T-helper 17 cell (primary cell): ENCODE measurements at regions not wholly inside any gene's neighbourhood (a gene's known extent, or its start where the extent isn't known, plus 50 kb on each side); places are given as distances from the start of the nearest gene placed in this dataset.
A peak's percentile ranks its signal among the peaks of the same experiment; 100 is the strongest.

Experiments used
- ATAC-seq: fragments of 150-1000 bp; cut with Tn5 transposase; 2 replicates; pipeline ENCODE4 v1.10.0; 2021; ENCODE audit warnings: mild to moderate bottlenecking, moderate library complexity
- DNase-seq, 3 donors: peaks; one replicate each; pipeline versions ENCODE4 v3.0.0 to v3.0.0-alpha.2; 2020 to 2021
- H3K9me3 ChIP-seq: one replicate; pipeline ENCODE4 v1.7.0; 2013; ENCODE audit warnings: low read length, mild to moderate bottlenecking; ENCODE audit not compliant: control insufficient read depth, poor library complexity, severe bottlenecking
- H3K27ac Mint-ChIP-seq: one replicate; pipeline ENCODE4 v1.8.0; 2022; ENCODE audit warnings: mild to moderate bottlenecking, moderate library complexity, mixed read lengths
- H3K27me3 Mint-ChIP-seq: one replicate; pipeline ENCODE4 v1.8.0; 2022; ENCODE audit warnings: mixed read lengths
- H3K36me3 Mint-ChIP-seq: one replicate; pipeline ENCODE4 v1.8.0; 2022; ENCODE audit warnings: low read depth, mixed read lengths
- H3K4me1 Mint-ChIP-seq: one replicate; pipeline ENCODE4 v1.8.0; 2022; ENCODE audit warnings: mild to moderate bottlenecking, mixed read lengths
- H3K4me3 Mint-ChIP-seq: one replicate; pipeline ENCODE4 v1.8.0; 2022; ENCODE audit warnings: mild to moderate bottlenecking, moderate library complexity, mixed read lengths

- peaks cover 10% of the 10 kb centered on the region for H3K36me3 Mint-ChIP-seq
- H3K27ac Mint-ChIP-seq, result no peak overlapping the region
- peaks cover 72% of the 10 kb centered on the region for H3K27me3 Mint-ChIP-seq
- peaks cover 16% of the 10 kb centered on the region for H3K4me1 Mint-ChIP-seq
- H3K9me3 ChIP-seq, result no peaks in the 10 kb centered on the region
- H3K4me3 Mint-ChIP-seq, result no peak overlapping the region
- no peak for DNase-seq
- no peak for ATAC-seq
Observed at GRCh38 chr2:236505648-236506047, 64.0 kb upstream of the ACKR3 start.

GRCh38 chr2:236507393-236508085, 62.1 kb upstream of the ACKR3 start:
- H3K9me3 ChIP-seq, result no peaks in the 10 kb centered on the region
- Mint-ChIP-seq H3K27me3 (peaks cover 56% of the 10 kb centered on the region), H3K36me3 (peaks cover 10% of the 10 kb centered on the region), H3K4me3 (peak overlapping the region; percentile 82), H3K4me1 (peaks cover 14% of the 10 kb centered on the region), H3K27ac (peak overlapping the region; percentile 78)
- ATAC-seq (peak; percentile 63), DNase-seq (peak; percentile 18 to 24 (median 20))

GRCh38 chr2:236508466-236508865, 61.2 kb upstream of the ACKR3 start:
- H3K9me3 ChIP-seq, result no peaks in the 10 kb centered on the region
- ATAC-seq (no peak), DNase-seq (no peak)
- Mint-ChIP-seq H3K36me3 (peaks cover 10% of the 10 kb centered on the region), H3K4me3 (peak overlapping the region; percentile 78), H3K27me3 (peaks cover 54% of the 10 kb centered on the region), H3K4me1 (peaks cover 14% of the 10 kb centered on the region), H3K27ac (peak overlapping the region; percentile 68)

- no peak for DNase-seq
- ATAC-seq, result peak; percentile 21
- H3K9me3 ChIP-seq, result no peaks in the 10 kb centered on the region
- H3K4me1 Mint-ChIP-seq, result peaks cover 14% of the 10 kb centered on the region
- no peak overlapping the region for H3K4me3 Mint-ChIP-seq
- peaks cover 38% of the 10 kb centered on the region for H3K27me3 Mint-ChIP-seq
- peaks cover 6% of the 10 kb centered on the region for H3K36me3 Mint-ChIP-seq
- H3K27ac Mint-ChIP-seq, result no peak overlapping the region
Observed at GRCh38 chr2:236510034-236510433, 59.6 kb upstream of the ACKR3 start.

GRCh38 chr2:236511266-236511665, 58.4 kb upstream of the ACKR3 start:
- no peak overlapping the region for H3K4me3 Mint-ChIP-seq
- no peak for DNase-seq
- no peaks in the 10 kb centered on the region for H3K9me3 ChIP-seq
- H3K27me3 Mint-ChIP-seq, result peaks cover 26% of the 10 kb centered on the region
- peaks cover 9% of the 10 kb centered on the region for H3K4me1 Mint-ChIP-seq
- H3K27ac Mint-ChIP-seq, result no peak overlapping the region
- no peaks in the 10 kb centered on the region for H3K36me3 Mint-ChIP-seq
- ATAC-seq, result no peak

- no peak for ATAC-seq
- Mint-ChIP-seq H3K27ac (no peak overlapping the region), H3K4me1 (peaks cover 9% of the 10 kb centered on the region), H3K36me3 (no peaks in the 10 kb centered on the region), H3K4me3 (no peak overlapping the region), H3K27me3 (peaks cover 18% of the 10 kb centered on the region)
- no peak for DNase-seq
- H3K9me3 ChIP-seq, result no peaks in the 10 kb centered on the region
Observed at GRCh38 chr2:236512267-236512666, 57.4 kb upstream of the ACKR3 start.

- no peaks in the 10 kb centered on the region for H3K36me3 Mint-ChIP-seq
- ATAC-seq (peak; percentile 94), DNase-seq (peak; percentile 35 to 51 (median 44))
- H3K27ac Mint-ChIP-seq, result no peak overlapping the region
- H3K4me3 Mint-ChIP-seq, result no peak overlapping the region
- peaks cover 15% of the 10 kb centered on the region for H3K27me3 Mint-ChIP-seq
- peaks cover 9% of the 10 kb centered on the region for H3K4me1 Mint-ChIP-seq
- H3K9me3 ChIP-seq, result no peaks in the 10 kb centered on the region
Observed at GRCh38 chr2:236512902-236513435, 56.7 kb upstream of the ACKR3 start.

GRCh38 chr2:236513956-236514355, 55.7 kb upstream of the ACKR3 start:
- Mint-ChIP-seq H3K27ac (no peak overlapping the region), H3K36me3 (no peaks in the 10 kb centered on the region), H3K27me3 (peaks cover 5% of the 10 kb centered on the region), H3K4me1 (peaks cover 7% of the 10 kb centered on the region), H3K4me3 (no peak overlapping the region)
- no peak for DNase-seq
- ATAC-seq, result no peak
- no peaks in the 10 kb centered on the region for H3K9me3 ChIP-seq

GRCh38 chr2:236516708-236517107, 52.9 kb upstream of the ACKR3 start:
- no peaks in the 10 kb centered on the region for H3K9me3 ChIP-seq
- peaks cover 6% of the 10 kb centered on the region for H3K27me3 Mint-ChIP-seq
- ATAC-seq (no peak), DNase-seq (no peak)
- no peak overlapping the region for H3K4me3 Mint-ChIP-seq
- no peaks in the 10 kb centered on the region for H3K36me3 Mint-ChIP-seq
- H3K4me1 Mint-ChIP-seq, result peaks cover 8% of the 10 kb centered on the region
- H3K27ac Mint-ChIP-seq, result peak overlapping the region; percentile 47

GRCh38 chr2:236517251-236518031, 52.2 kb upstream of the ACKR3 start:
- Mint-ChIP-seq H3K27ac (no peak overlapping the region), H3K4me1 (peaks cover 11% of the 10 kb centered on the region), H3K4me3 (no peak overlapping the region), H3K27me3 (peaks cover 8% of the 10 kb centered on the region), H3K36me3 (no peaks in the 10 kb centered on the region)
- DNase-seq, result no peak
- ATAC-seq, result no peak
- no peaks in the 10 kb centered on the region for H3K9me3 ChIP-seq
